ENCODE measurements at regions not wholly inside any gene's neighbourhood (a gene's known extent, or its start where the extent isn't known, plus 50 kb on each side); places are given as distances from the start of the nearest gene placed in this dataset.

DNA sequence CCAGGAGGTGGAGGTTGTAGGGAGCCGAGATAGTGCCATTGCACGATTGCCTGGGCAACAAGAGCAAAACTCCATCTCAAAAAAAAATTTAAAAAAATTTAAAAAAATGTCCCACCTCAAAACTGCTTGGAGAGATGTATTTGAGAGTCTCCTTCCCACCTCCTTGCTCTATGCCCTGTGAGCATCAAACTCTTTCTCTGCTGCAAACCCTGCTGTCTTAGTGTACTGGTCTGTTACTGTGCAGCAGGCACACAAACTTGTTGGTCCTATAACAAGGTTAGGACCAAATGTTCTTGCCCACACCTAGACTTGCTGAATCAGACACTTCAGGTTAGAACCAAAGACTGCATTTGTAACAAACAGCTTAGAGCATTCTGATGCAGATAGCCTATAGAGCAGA, 153.5 kb upstream of the FUT8 start:
- no peak for DNase-seq

More for the DNA sequence above, 153.5 kb upstream of the FUT8 start:
- ATAC-seq (ENCODE audit: low read depth): no peak
- Histone ChIP-seq H4K20me1 (ENCODE audit: insufficient read depth, low read length) (no peaks in the 10 kb centered on the region), H3K9me3 (ENCODE audit: control insufficient read depth, insufficient read depth, low read length) (peaks cover 8% of the 10 kb centered on the region), H3K4ac (ENCODE audit: low read depth, low read length) (peak overlapping the region; percentile 15; the same call in 1 of the 2 replicates), H2BK15ac (ENCODE audit: low read depth, low read length) (peak overlapping the region; percentile 70; the same call in 1 of the 3 replicates), H3K4me1 (ENCODE audit: control insufficient read depth, insufficient read depth, low read length) (peaks cover 28% of the 10 kb centered on the region), H3K18ac (ENCODE audit: low read depth, low read length) (no peak overlapping the region), H4K5ac (ENCODE audit: low read depth, low read length) (no peak overlapping the region), H2BK120ac (ENCODE audit: low read depth, low read length) (0 out of 2 replicates have a peak overlapping the region, but pooled peaks have one; percentile 9), H2AK5ac (ENCODE audit: low read depth, low read length) (peak overlapping the region; percentile 70), H3K9ac (ENCODE audit: low read depth, low read length) (no peak overlapping the region), H3K36me3 (ENCODE audit: control insufficient read depth, insufficient read depth, low read length) (no peaks in the 10 kb centered on the region), H3K14ac (replicated peaks; ENCODE audit: low read depth, low read length) (no peak overlapping the region), H3K27me3 (ENCODE audit: control insufficient read depth, insufficient read depth, low read length) (no peaks in the 10 kb centered on the region), H3K4me2 (ENCODE audit: low read depth, low read length) (no peak overlapping the region), H3K4me3 (ENCODE audit: insufficient read depth, low read depth, low read length) (no peak overlapping the region), H3K27ac (ENCODE audit: insufficient read depth, low read length) (no peak overlapping the region), H3K23ac (ENCODE audit: low read depth, low read length) (no peak overlapping the region), H3K56ac (ENCODE audit: extremely low read depth, insufficient read depth, low read length) (no peak overlapping the region), H2AK9ac (replicated peaks; ENCODE audit: low read depth, low read length, poor library complexity) (no peak overlapping the region), H2BK5ac (ENCODE audit: low read depth, low read length, poor library complexity, severe bottlenecking) (peak overlapping the region; percentile 42), H2AFZ (replicated peaks; ENCODE audit: low read length, poor library complexity) (no peak overlapping the region), H2BK20ac (ENCODE audit: low read depth, low read length) (peak overlapping the region; percentile 13; the same call in 1 of the 2 replicates), H3K79me1 (ENCODE audit: low read depth in 1 of 2, low read length in 2 of 2) (no peaks in the 10 kb centered on the region), H4K8ac (ENCODE audit: low read depth in 2 of 2, low read length in 2 of 2) (no peak overlapping the region), H4K91ac (ENCODE audit: insufficient read depth, low read depth, low read length) (peak overlapping the region; percentile 39; the same call in 1 of the 2 replicates), H3K9me1 (ENCODE audit: insufficient read depth, low read length) (peaks cover 9% of the 10 kb centered on the region)
- in situ Hi-C loops (cut with MboI; ENCODE audit: low sequenced_read_pairs): no loop called here
- CTCF ChIA-PET: no interaction called here
- POLR2A ChIA-PET (ENCODE audit: unreplicated experiment): no interaction called here
- TF ChIP-seq CHD1 (IDR thresholded peaks at IDR 0.05; ENCODE audit: low read depth, low read length) (no peak), NFE2L2 (IDR thresholded peaks at IDR 0.05; ENCODE audit: low read depth, low read length) (no peak), CEBPB (IDR thresholded peaks at IDR 0.05; ENCODE audit: low read depth, low read length) (no peak), RAD21 (IDR thresholded peaks at IDR 0.05; ENCODE audit: low read length) (no peak), SMC3 (IDR thresholded peaks at IDR 0.05; ENCODE audit: low read depth, low read length) (no peak), POLR2A (IDR thresholded peaks at IDR 0.05; ENCODE audit: low read depth, low read length) (no peak), BHLHE40 (IDR thresholded peaks at IDR 0.05; ENCODE audit: low read depth, low read length) (no peak), RCOR1 (IDR thresholded peaks at IDR 0.05; ENCODE audit: insufficient replicate concordance, low read length) (no peak), MAZ (IDR thresholded peaks at IDR 0.05; ENCODE audit: borderline replicate concordance, low read depth, low read length) (no peak), MAFK (IDR thresholded peaks at IDR 0.05; ENCODE audit: low read depth, low read length) (no peak)
- TF ChIP-seq, protein P1, sequence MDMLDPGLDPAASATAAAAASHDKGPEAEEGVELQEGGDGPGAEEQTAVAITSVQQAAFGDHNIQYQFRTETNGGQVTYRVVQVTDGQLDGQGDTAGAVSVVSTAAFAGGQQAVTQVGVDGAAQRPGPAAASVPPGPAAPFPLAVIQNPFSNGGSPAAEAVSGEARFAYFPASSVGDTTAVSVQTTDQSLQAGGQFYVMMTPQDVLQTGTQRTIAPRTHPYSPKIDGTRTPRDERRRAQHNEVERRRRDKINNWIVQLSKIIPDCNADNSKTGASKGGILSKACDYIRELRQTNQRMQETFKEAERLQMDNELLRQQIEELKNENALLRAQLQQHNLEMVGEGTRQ (IDR thresholded peaks at IDR 0.05; ENCODE audit: low read depth, low read length): no peak
- TF ChIP-seq, protein P2, sequence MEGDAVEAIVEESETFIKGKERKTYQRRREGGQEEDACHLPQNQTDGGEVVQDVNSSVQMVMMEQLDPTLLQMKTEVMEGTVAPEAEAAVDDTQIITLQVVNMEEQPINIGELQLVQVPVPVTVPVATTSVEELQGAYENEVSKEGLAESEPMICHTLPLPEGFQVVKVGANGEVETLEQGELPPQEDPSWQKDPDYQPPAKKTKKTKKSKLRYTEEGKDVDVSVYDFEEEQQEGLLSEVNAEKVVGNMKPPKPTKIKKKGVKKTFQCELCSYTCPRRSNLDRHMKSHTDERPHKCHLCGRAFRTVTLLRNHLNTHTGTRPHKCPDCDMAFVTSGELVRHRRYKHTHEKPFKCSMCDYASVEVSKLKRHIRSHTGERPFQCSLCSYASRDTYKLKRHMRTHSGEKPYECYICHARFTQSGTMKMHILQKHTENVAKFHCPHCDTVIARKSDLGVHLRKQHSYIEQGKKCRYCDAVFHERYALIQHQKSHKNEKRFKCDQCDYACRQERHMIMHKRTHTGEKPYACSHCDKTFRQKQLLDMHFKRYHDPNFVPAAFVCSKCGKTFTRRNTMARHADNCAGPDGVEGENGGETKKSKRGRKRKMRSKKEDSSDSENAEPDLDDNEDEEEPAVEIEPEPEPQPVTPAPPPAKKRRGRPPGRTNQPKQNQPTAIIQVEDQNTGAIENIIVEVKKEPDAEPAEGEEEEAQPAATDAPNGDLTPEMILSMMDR (conservative IDR thresholded peaks at IDR 0.05; ENCODE audit: low read depth, low read length): no peak
- WGBS, 2 experiments (ENCODE audit: extremely low coverage in 2 of 2, insufficient read length in 1 of 2): no CpG with 5 or more reads among the region's 2 CpGs
- intact Hi-C loops (cut with micrococcal nuclease): loop anchor here (1.0 kb wide), 1 partner anchor 153 kb away; the partner anchor contains the start of gene FUT8
- dilution Hi-C loops (cut with HindIII; ENCODE audit: low sequenced_read_pairs, unreplicated experiment): no loop called here
- BruUV-seq (replicated peaks): no TSS peak

Measured in IMR-90 (cell line).